ENCODE measurements at regions not wholly inside any gene's neighbourhood (a gene's known extent, or its start where the extent isn't known, plus 50 kb on each side); places are given as distances from the start of the nearest gene placed in this dataset.
"Not testable (repeated sequence)": the region's sequence is repeated elsewhere in the genome, so short reads cannot be mapped to it uniquely, and the experiment has no call there.

GRCh38 chr9:110086537-110086936 is 121.4 kb downstream of the C9orf152 start:
- no peak for DNase-seq (ENCODE audit: extremely low read depth in 1 of 2, low read depth in 1 of 2)

- no peak for DNase-seq (ENCODE audit: extremely low read depth in 1 of 2, low read depth in 1 of 2)
These were observed 120.4 kb downstream of the C9orf152 start for GRCh38 chr9:110087605-110088004.

DNA sequence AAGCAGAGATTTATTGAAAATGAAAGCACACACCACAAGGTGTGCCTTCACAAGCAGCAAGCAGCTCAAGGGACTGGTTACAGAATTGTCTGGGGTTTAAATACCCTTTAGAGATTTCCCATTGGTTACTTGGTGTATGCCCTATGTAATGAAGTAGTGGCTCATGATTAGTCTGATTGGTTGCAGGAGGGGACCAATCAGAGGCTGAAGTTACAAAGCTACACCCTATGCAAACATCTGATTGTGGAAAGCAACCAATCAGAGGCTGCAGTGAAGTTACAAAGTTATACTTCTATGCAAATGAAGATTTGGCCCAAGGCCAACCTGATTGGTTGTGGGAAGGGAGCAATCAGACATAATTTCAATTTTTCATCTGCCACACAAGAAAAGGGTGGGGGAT is 119.9 kb downstream of the C9orf152 start:
- no peak for DNase-seq (ENCODE audit: extremely low read depth in 1 of 2, low read depth in 1 of 2)

- DNase-seq (ENCODE audit: extremely low read depth in 1 of 2, low read depth in 1 of 2), result no peak
These were observed 118.1 kb downstream of the C9orf152 start for GRCh38 chr9:110089681-110090370.

GRCh38 chr9:110092792-110093191 is 115.2 kb downstream of the C9orf152 start:
- DNase-seq (ENCODE audit: extremely low read depth in 1 of 2, low read depth in 1 of 2), result no peak

DNA sequence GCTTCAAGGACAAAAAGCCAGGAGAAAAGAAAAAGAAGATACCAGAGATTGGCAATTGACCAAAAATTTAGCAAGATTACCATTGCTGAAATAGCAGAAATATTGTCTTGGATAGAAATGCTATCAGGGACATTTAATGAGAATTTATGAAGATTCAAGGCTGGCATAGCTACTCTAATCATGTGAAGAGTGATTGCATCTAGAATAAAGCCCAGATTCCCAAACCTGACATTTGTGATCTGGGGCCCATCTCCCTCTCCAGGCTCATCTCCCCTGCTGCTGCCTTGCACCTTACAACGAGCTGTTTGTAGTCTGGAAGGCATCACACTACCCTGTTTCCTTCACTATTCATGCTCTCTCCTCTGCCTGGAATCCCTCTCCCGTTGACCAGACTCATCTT is 114.5 kb downstream of the C9orf152 start:
- DNase-seq (ENCODE audit: extremely low read depth in 1 of 2, low read depth in 1 of 2), result no peak

- DNase-seq (ENCODE audit: extremely low read depth in 1 of 2, low read depth in 1 of 2), result no peak
These were observed 114.1 kb downstream of the C9orf152 start for GRCh38 chr9:110093871-110094270.

GRCh38 chr9:110095161-110095595 is 112.8 kb downstream of the C9orf152 start:
- DNase-seq (ENCODE audit: extremely low read depth in 1 of 2, low read depth in 1 of 2), result no peak

GRCh38 chr9:110095776-110096175 is 112.2 kb downstream of the C9orf152 start:
- DNase-seq (ENCODE audit: extremely low read depth in 1 of 2, low read depth in 1 of 2), result no peak

DNA sequence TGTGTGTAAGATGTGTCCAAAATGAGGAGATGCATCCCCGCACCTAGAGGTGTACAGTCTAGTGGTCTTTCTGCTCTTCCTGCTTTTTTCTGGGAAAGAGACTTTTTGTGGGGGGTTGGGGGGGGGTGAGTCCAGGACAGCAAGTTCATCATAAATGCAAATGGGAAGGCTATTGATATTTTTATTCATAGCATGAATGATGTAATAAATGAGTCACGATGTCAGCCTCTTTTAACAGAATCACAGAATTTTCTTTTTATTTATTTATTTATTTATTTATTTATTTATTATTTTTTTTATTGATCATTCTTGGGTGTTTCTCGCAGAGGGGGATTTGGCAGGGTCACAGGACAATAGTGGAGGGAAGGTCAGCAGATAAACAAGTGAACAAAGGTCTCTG is 111.3 kb downstream of the C9orf152 start:
- DNase-seq (ENCODE audit: extremely low read depth in 1 of 2, low read depth in 1 of 2), result not testable (repeated sequence)

DNA sequence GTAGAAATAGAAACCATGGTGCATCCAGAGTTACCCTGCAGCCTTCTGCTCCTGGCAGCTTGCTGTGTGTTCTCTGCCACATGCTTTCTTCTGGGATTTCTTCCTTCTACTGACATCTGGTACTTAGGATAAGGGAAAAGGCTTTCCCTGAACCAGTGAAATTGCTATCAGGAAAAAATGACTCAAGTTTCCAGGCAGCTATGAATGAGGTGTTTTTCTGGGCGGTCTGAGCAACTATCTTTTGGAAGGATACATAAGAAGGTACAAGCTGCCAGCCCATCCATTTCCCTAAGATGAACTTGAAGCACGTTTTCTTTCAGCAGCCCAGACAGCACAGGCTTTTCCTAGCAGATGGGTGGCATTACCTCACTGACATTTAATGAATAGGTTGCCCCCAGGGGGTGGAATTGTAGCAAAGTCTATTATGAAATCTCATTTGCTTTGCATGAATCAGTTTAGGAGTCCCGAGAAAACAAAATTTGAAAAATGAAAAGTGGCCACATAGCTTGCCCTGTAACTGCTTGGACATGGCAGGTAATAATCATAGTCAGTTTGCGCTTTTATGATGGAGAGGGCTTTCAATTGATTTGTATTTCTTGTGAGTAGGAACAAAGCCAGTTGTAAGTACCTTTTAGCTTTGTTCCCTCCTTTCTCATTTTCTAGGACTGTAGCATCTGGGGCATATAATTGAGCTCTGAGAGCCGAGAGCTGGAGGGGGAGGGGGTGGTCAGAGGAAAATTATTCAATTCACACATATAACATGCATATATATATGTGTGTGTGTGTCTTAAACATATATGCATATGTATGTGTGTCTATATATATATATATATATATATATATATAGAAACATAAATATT is 108.5 kb downstream of the C9orf152 start:
- DNase-seq (ENCODE audit: extremely low read depth in 1 of 2, low read depth in 1 of 2), result no peak

GRCh38 chr9:110101531-110102161 is 106.3 kb downstream of the C9orf152 start:
- no peak for DNase-seq (ENCODE audit: extremely low read depth in 1 of 2, low read depth in 1 of 2)

- no peak for DNase-seq (ENCODE audit: extremely low read depth in 1 of 2, low read depth in 1 of 2)
These were observed 104.7 kb downstream of the C9orf152 start for GRCh38 chr9:110103257-110103656.

GRCh38 chr9:110104261-110104809 is 103.6 kb downstream of the C9orf152 start:
- no peak for DNase-seq (ENCODE audit: extremely low read depth in 1 of 2, low read depth in 1 of 2)

DNA sequence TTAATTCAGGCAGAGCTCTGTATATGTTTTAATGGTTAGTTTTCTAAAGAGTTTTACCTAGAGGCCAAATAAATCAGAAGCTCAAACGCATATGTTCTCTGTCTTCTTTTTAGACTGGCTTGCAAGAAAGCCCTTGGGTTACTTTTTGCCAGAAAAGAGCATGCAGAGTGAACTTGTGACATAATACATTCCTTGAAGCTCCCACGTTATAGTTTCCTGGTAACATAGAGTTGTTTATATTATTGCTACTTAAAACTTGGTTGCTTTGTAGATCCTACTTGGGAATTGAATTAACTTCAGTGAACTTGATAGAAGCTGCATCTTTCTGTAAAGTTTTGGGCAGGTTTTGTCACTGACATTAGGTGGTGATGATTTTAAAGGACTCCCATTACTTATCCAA is 102.9 kb downstream of the C9orf152 start:
- no peak for DNase-seq (ENCODE audit: extremely low read depth in 1 of 2, low read depth in 1 of 2)

GRCh38 chr9:110106661-110107060 is 101.3 kb downstream of the C9orf152 start:
- no peak for DNase-seq (ENCODE audit: extremely low read depth in 1 of 2, low read depth in 1 of 2)

DNA sequence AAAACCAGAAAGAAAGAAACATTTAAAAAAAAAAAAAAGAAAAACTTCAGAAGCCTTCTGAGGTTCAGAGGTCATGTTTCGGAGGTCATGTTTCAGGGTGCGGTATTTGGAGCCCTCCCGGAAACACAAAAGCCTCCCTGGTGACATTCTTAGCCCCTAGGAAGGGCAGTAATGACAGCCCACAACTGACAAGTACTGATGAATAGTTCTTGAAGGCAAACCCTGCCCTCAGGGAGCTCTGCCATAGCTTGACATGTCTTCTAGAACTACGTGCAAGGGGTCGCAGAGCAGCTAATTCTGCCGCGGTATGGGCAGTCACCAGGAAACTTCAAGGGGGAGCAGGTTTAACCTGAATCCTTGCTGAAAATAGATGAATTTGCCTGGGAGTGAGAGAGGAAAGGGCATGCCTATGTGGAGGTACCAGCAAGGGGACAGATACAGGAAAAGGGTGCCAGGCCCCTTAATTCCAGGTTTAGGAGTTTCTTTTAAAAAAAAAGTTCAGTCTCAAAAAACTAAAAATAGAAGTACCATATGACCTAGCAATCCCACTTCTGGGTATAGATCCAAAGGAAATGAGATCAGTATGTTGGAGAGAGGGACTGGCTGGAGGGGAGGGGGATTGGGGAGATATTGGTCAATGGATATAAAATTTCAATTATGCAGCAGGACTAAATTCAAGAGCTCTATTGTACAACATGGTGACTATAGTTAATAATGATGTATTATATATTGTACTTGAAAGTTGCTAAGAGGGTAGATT is 98.4 kb downstream of the C9orf152 start:
- no peak for DNase-seq (ENCODE audit: extremely low read depth in 1 of 2, low read depth in 1 of 2)

DNA sequence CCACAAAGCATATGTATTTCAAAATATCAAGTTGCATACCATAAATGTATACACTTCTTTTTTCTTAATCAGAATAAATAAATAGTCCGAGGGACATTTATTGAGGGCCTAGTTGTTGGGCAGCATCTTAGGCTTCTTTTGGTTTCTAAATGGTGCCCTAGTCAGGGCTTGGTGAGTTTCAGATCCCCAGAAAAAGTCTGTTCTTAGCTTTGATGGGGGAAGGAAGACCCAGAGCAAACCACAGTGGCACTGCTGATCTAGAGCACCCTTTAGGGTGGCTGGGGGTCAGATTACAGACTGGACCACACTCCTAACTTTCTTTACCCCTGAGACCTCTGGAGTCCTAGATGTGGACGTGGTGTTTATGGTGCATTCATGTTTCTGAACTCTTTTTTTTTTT is 97.8 kb downstream of the C9orf152 start:
- no peak for DNase-seq (ENCODE audit: extremely low read depth in 1 of 2, low read depth in 1 of 2)

- no peak for DNase-seq (ENCODE audit: extremely low read depth in 1 of 2, low read depth in 1 of 2)
These were observed 96.1 kb downstream of the C9orf152 start for GRCh38 chr9:110111868-110112267.

DNA sequence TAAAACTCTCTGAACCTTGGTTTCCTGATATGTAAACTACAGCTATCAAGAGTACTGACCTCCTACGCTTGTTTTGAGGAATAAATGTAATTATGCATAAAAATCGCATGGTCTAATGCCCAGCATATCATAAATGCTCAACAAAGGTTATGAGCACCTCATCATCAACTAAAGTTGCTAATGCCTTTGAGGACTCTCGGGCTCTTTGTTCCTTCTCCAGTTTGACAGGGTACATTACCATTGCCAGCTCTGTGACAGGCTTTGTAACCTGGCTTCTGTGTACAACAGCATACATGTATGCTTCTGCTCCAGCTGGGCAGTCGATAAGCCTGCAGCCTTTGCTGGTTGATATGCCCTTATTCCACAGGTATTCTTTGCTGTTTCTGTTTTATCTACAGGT is 95.2 kb downstream of the C9orf152 start:
- no peak for DNase-seq (ENCODE audit: extremely low read depth in 1 of 2, low read depth in 1 of 2)

Data from stimulated activated CD8-positive, alpha-beta memory T cell treated with anti-CD3 and anti-CD28 coated beads, Interleukin-7, amount 100 ng/mL, for 48 hours (primary cell).